ENCODE measurements at regions not wholly inside any gene's neighbourhood (a gene's known extent, or its start where the extent isn't known, plus 50 kb on each side); places are given as distances from the start of the nearest gene placed in this dataset.

- DNase-seq (ENCODE audit: low read depth): no peak
Observed at GRCh38 chr2:120785228-120785966, 49.7 kb downstream of the GLI2 start.

GRCh38 chr2:120786038-120786960 is 50.6 kb downstream of the GLI2 start:
- no peak for DNase-seq (ENCODE audit: low read depth)

- DNase-seq (ENCODE audit: low read depth): no peak
Observed at GRCh38 chr2:120787111-120787821, 51.6 kb downstream of the GLI2 start.

GRCh38 chr2:120787822-120788700 is 52.4 kb downstream of the GLI2 start:
- no peak for DNase-seq (ENCODE audit: low read depth)

DNA sequence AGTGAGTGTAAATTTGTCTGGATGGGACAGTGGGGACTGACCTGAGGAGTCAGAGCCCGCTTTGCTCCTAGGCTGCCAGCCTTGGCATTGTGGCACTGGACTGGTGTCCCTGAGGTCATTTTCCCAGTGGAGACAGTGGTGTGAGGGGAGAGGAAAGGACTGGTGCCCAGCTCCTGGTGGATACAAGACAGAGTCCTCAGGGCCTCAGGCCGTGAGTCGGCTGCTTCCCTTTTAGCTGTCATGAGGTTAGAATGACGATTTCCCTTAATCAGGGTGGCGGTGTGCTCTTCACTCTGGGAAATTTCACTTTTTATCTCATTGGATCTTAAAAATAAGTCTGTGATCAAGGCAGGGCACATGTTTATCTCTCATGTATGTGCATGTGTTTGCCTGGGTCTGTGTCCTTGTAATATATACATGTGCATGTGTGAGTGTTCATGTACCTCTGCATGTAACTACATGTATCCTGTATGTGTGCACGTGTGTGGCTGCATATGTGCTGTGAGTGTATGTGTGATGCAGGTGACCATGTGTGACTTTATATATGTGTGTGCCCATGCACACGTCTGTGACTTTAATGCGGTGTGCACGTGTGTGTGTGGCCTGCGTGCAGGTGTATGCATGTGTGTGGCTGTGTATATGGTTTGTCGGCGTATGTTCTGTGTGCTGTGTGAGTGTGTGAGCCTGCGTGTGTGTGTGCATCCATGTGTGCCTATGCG is 55.7 kb downstream of the GLI2 start:
- no peak for DNase-seq (ENCODE audit: low read depth)

DNA sequence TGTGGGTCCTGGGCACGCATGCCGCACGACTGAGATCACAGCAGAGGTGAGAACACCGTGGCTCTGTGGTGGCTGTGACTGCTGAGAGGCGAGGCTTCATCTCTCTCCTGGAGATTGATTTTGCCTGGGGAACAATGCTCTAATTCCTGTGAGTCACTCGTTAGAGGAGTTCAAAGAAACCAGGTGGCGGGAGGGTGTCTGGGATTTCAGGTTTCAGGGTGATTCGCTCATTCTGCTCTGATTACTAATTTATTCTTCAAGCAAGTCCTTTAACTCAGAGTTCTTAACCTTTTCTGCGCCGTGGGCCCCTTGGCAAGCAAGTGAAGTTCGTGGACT is 56.3 kb downstream of the GLI2 start:
- DNase-seq (ENCODE audit: low read depth): no peak

- no peak for DNase-seq (ENCODE audit: low read depth)
Observed at GRCh38 chr2:120793682-120794403, 58.2 kb downstream of the GLI2 start.

DNA sequence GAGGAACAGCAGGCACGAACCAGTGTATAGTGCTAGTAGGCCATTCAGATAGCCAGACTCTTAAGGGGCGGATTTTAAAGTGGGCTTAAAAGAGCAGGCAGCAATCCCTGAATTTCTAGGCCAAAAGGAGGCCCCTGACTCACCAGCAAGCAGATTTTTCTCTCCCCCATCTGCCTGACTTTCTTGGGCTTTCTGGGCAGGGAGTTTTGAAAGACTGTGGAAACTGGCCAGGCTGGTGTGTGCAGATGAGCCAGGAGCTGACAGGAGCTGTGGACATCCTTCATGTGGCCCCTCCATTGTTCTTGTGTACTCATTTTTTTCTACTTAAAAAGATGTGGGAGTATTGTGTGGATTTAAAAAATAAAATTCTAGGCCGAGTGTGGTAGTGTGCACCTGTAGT is 59.0 kb downstream of the GLI2 start:
- DNase-seq (ENCODE audit: low read depth): no peak

DNA sequence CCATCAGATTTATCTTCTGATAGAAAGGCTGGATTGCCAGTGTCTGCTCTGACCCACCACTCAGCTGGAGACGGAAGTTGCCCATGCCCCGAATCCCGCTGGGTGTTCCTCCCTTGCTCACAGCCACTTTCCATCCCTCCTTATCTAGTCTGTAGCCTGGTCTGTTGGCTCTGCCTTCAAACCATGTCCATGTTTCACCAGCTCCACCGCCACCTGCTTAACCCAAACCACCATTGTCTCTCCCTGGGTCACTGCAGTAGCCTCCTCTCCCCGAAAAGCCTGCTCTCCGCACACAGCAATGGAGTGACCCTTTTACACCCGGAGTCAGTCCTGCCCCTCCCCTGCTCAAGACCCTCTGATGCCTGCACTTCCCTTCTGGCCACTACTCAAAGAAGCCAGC is 60.4 kb downstream of the GLI2 start:
- no peak for DNase-seq (ENCODE audit: low read depth)

DNA sequence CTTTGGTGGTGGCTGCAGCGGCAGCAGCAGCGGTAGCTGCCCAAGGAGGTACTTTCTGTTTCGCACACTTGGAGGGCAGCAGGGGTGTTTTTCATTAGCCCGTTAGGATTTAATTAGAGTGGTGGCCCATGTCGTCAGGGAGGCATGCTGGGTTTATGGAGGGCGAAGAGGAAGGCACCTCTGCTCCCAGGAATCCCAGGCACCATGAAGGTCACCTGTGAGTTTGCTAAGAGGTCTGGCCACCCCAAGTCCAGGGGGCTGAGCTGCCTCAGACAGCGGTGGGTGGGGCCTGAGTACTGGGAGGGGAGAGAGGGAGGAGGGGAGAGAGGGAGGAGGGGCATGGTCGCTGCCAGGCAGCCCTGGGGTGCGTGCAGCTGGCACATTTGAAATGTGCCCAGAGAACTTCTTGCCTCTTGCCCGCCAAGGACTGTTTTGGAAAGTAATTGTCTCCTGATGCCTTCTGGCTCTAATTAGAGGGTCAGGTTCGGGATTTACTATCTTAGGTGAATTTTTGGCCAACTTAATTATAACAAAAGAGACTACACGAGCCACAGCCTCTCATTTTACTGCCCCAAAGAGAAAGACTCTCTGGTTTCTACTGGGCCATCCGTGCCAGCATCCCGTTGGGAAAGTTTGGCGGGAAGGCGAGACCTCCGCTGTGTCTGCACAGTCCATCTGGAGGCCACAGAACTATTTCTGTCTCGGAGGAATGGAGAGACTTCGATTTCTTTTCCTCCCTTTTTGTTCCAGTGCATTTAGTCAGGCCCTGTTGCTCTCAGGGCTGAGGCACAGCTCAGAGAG is 62.0 kb downstream of the GLI2 start:
- no peak for DNase-seq (ENCODE audit: low read depth)

DNA sequence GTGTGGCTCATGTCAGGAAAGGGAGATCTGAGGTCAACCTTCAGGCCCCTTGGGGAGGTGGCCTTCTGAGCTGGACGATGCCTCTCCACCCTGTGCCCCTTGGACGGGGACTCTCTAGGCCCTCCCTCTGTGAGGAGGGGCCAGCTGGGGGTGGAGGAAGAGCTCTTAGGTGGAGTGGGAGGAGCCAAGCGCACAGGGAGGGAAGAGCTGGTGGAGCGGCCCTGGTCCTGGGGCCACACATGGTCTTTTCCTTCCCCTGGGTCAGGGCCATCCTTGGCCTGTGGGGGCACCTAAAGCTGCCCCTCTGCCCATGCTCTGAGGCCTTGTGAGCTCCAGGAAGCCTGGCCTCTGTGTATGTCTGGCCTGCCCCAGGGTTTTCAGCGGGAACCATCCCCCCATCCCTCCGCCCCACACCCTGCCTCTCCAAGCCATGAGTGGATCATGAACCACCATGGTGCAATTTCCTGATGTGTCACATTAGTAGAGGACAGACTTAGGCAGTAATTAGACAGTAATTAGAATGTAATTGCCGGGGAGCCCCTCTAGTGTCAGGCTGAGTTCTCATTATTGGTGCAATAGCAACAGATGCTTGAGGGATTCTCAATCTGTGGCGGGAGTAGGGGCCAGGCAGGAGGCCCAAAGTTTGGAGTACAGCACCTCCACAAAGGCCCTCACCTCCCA is 63.0 kb downstream of the GLI2 start:
- no peak for DNase-seq (ENCODE audit: low read depth)

DNA sequence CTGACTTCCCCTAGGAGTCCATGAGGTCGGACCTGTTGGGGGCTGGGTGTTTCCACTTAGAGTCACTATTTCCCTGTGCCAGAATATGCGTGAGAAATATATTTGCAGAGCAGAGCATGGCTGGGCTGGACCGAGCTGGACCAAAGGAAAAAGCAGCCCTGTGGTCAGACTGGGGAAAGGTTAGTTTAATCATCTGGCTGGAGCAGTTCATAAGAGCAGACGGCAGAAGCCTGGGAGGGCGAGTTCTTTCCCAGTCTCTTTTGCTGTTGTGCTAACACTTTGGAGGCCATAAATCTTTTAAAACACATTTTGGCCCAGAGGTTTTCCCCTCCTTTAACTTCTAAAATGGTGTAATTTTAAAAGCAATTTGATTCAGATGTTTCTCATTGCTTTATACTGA is 66.5 kb downstream of the GLI2 start:
- DNase-seq (ENCODE audit: low read depth): no peak

GRCh38 chr2:120802867-120803484 is 67.3 kb downstream of the GLI2 start:
- no peak for DNase-seq (ENCODE audit: low read depth)

- DNase-seq (ENCODE audit: low read depth): no peak
Observed at GRCh38 chr2:120803764-120804335, 68.2 kb downstream of the GLI2 start.

GRCh38 chr2:120804459-120804858 is 68.8 kb downstream of the GLI2 start:
- DNase-seq (ENCODE audit: low read depth): no peak

GRCh38 chr2:120805011-120805410 is 69.3 kb downstream of the GLI2 start:
- DNase-seq (ENCODE audit: low read depth): no peak

DNA sequence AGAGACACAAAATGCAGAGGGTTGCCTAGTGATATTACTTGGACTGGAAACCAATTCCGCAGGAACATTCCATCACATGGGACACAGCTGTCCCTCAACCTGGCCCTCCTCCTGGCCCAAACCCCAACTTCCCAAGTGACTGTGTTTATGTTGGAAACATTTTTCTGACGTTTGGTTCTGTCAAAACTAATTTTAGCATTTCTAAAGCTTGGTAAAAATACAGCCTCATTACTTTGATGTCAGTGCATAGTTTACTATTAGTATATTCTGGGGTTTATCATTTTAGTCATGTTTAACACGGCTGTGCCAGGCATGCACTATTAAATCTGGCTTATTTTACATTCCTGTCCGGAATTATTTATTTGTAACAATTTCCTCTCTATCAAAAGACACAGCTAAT is 69.9 kb downstream of the GLI2 start:
- no peak for DNase-seq (ENCODE audit: low read depth)

DNA sequence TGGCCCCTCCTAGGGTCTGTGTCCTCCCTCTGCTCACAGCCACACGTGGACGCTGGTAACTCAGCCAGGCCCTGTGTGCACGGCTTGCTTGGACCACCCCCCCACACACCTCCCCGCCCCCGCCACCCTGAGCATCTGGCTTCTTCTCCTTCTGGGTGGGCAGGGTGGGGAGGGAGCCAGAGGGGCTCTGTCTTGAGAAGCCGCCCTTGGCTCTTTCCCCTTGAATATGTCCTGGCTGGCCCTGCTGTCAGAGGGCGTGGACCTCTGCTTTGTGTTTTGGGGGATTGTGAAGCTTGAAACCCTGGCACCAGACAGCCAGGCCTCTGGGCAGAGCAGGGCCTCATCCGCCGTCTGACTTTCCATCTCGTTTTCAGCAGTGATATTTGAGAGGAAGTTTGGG is 72.1 kb downstream of the GLI2 start:
- DNase-seq (ENCODE audit: low read depth): no peak

All from T follicular helper cell (primary cell).